A549 (cell line): ENCODE measurements at regions not wholly inside any gene's neighbourhood (a gene's known extent, or its start where the extent isn't known, plus 50 kb on each side); places are given as distances from the start of the nearest gene placed in this dataset.

ENCODE experiments used
- ATAC-seq, 2 experiments: fragments of 200-7000 bp in 1 of 2; fragments of >200 bp in 1 of 2; cut with Nextera tagmentation in 1 of 2; cut with Tn5 transposase in 1 of 2; 3 replicates each; pipeline versions ENCODE4 v1.8.0 to v1.9.1; 2018 to 2020; ENCODE audit warnings: mild to moderate bottlenecking in 1 of 2, moderate library complexity in 1 of 2
- CTCF ChIA-PET: fragments of 300-600 bp; sonication (Branson Sonifier 250); formaldehyde crosslinking; extraction: SDS; loops from one replicate; lab custom pipeline; 2021; ENCODE audit warnings: antibody characterized with exemption, inconsistent platforms; lab: Yijun Ruan, JAX
- POLR2A ChIA-PET: fragments of 350-600 bp; formaldehyde crosslinking; extraction: SDS; loops from one replicate; lab custom pipeline; 2021; ENCODE audit warnings: antibody characterized with exemption, inconsistent platforms; lab: Yijun Ruan, JAX
- DNase-seq, 2 experiments: peaks; one replicate each; pipeline versions ENCODE4 v3.0.0 to v3.0.0-alpha.2; 2011 to 2016; ENCODE audit warnings: low read depth in 1 of 2, low spot score in 1 of 2
- FAIRE-seq: peaks from 2 replicates; lab custom pipeline; 2011; peaks lifted over from hg19 to GRCh38; lab: Jason Lieb, UNC
- H3K27ac ChIP-seq, 2 experiments: fragments of >200 bp; sonication (Bioruptor Twin); formaldehyde crosslinking; 3 replicates each; pipeline ENCODE4 v1.5.1; 2016 to 2017
- H3K4me1 ChIP-seq: fragments of >200 bp; sonication (Bioruptor Twin); formaldehyde crosslinking; 3 replicates; pipeline ENCODE4 v1.6.1; 2016
- H3K4me2 ChIP-seq: fragments of >200 bp; sonication (Bioruptor Twin); formaldehyde crosslinking; 3 replicates; pipeline ENCODE4 v1.6.1; 2016
- H3K4me3 ChIP-seq: fragments of >200 bp; sonication (Bioruptor Twin); formaldehyde crosslinking; 3 replicates; pipeline ENCODE4 v1.5.1; 2016
- H3K9me3 ChIP-seq: fragments of >200 bp; sonication (Bioruptor Twin); formaldehyde crosslinking; 3 replicates; pipeline ENCODE4 v1.6.1; 2016
- CBX2 ChIP-seq: fragments of 200-600 bp; sonication (generic); IDR thresholded peaks from 2 replicates; pipeline ENCODE4 v1.6.1; 2016; ENCODE audit warnings: low read depth, mild to moderate bottlenecking, borderline replicate concordance
- CHD4 ChIP-seq: fragments of 200-600 bp; sonication (generic); IDR thresholded peaks from 2 replicates; pipeline ENCODE4 v1.6.1; 2016; ENCODE audit warnings: antibody characterized with exemption, mild to moderate bottlenecking, borderline replicate concordance
- EHMT2 ChIP-seq: fragments of 200-600 bp; sonication (generic); IDR thresholded peaks from 2 replicates; pipeline ENCODE4 v1.6.1; 2016; ENCODE audit warnings: antibody characterized with exemption, low read depth, mild to moderate bottlenecking, moderate library complexity
- FOSB ChIP-seq: fragments of 250-450 bp; sonication (Bioruptor Pico); IDR thresholded peaks from 2 replicates; pipeline ENCODE4 v1.5.0; 2020; ENCODE audit warnings: mild to moderate bottlenecking, moderate library complexity
- FOSL2 ChIP-seq, 2 experiments: fragments of 450-650 bp in 1 of 2; fragments of >200 bp in 1 of 2; sonication (Bioruptor Twin) in 1 of 2; formaldehyde crosslinking; IDR thresholded peaks; 2 replicates each; pipeline versions ENCODE4 v1.5.0 to v1.6.1; 2016 to 2020; ENCODE audit warnings: mild to moderate bottlenecking in 1 of 2, moderate library complexity in 1 of 2
- HES2 ChIP-seq: fragments of >200 bp; sonication (Bioruptor Twin); formaldehyde crosslinking; IDR thresholded peaks from 2 replicates; pipeline ENCODE4 v1.6.1; 2016
- JUNB ChIP-seq: fragments of >200 bp; sonication (Bioruptor Twin); formaldehyde crosslinking; IDR thresholded peaks from 2 replicates; pipeline ENCODE4 v1.6.1; 2016
- KDM5A ChIP-seq: fragments of 200-600 bp; sonication (generic); IDR thresholded peaks from 2 replicates; pipeline ENCODE4 v1.6.1; 2016; ENCODE audit warnings: antibody characterized with exemption, mild to moderate bottlenecking
- NFE2L2 ChIP-seq: fragments of 150-350 bp; conservative IDR thresholded peaks from 2 replicates; pipeline ENCODE4 v1.6.1; 2014; ENCODE audit warnings: low read length
- NPAS2 ChIP-seq: fragments of 250-450 bp; sonication (Bioruptor Pico); IDR thresholded peaks from 2 replicates; pipeline ENCODE4 v1.8.0; 2022; ENCODE audit warnings: mild to moderate bottlenecking, moderate library complexity, borderline replicate concordance
- NR3C1 ChIP-seq: fragments of >200 bp; sonication (Bioruptor Twin); formaldehyde crosslinking; IDR thresholded peaks from 3 replicates; pipeline ENCODE4 v1.6.1; 2017
- PHF8 ChIP-seq: fragments of 200-600 bp; sonication (generic); IDR thresholded peaks from 2 replicates; pipeline ENCODE4 v1.6.1; 2016; ENCODE audit warnings: low read depth, mild to moderate bottlenecking, antibody characterized with exemption, moderate library complexity, borderline replicate concordance
- RAD21 ChIP-seq, 2 experiments: fragments of >200 bp in 1 of 2; sonication (Bioruptor Twin) in 1 of 2; formaldehyde crosslinking in 1 of 2; IDR thresholded peaks in 1 of 2; conservative IDR thresholded peaks in 1 of 2; 2 replicates in 1 of 2; 3 replicates in 1 of 2; pipeline ENCODE4 v1.6.1; 2012 to 2018; ENCODE audit warnings: inconsistent platforms in 1 of 2
- RARB ChIP-seq: fragments of 250-450 bp; sonication (Bioruptor Pico); IDR thresholded peaks from 2 replicates; pipeline ENCODE4 v1.8.0; 2021; ENCODE audit warnings: mild to moderate bottlenecking, moderate library complexity
- RFX5 ChIP-seq: fragments of 450-650 bp; IDR thresholded peaks from 2 replicates; pipeline ENCODE4 v1.7.1; 2014; ENCODE audit warnings: antibody characterized with exemption, mild to moderate bottlenecking, moderate library complexity
- RNF2 ChIP-seq: fragments of 200-600 bp; sonication (generic); IDR thresholded peaks from 2 replicates; pipeline ENCODE4 v1.6.1; 2016; ENCODE audit warnings: low read depth, mild to moderate bottlenecking, antibody characterized with exemption, moderate library complexity, borderline replicate concordance
- SMC3 ChIP-seq: fragments of >200 bp; sonication (Bioruptor Twin); formaldehyde crosslinking; IDR thresholded peaks from 3 replicates; pipeline ENCODE4 v1.6.1; 2018; ENCODE audit warnings: inconsistent platforms
- SREBF2 ChIP-seq: fragments of 450-650 bp; IDR thresholded peaks from 2 replicates; pipeline ENCODE4 v1.6.1; 2014; ENCODE audit warnings: mild to moderate bottlenecking, moderate library complexity
- TP53 ChIP-seq: fragments of 250-450 bp; sonication (Bioruptor Pico); IDR thresholded peaks from 2 replicates; pipeline ENCODE4 v1.5.0; 2021; ENCODE audit warnings: mild to moderate bottlenecking, moderate library complexity
- USF2 ChIP-seq: fragments of 450-650 bp; IDR thresholded peaks from 2 replicates; pipeline ENCODE4 v1.6.1; 2014; ENCODE audit warnings: antibody characterized with exemption
- ZC3H11A ChIP-seq: fragments of 450-650 bp; IDR thresholded peaks from 2 replicates; pipeline ENCODE4 v1.6.1; 2014; ENCODE audit warnings: antibody characterized with exemption, mild to moderate bottlenecking
- ZSCAN20 ChIP-seq: fragments of 250-450 bp; sonication (Bioruptor Pico); IDR thresholded peaks from 2 replicates; pipeline ENCODE4 v1.8.0; 2022; ENCODE audit warnings: mild to moderate bottlenecking, moderate library complexity
- WGBS: methylation state at CpG from one replicate; pipeline ENCODE4 v1.1.6; 2017; ENCODE audit errors: missing lambda C conversion rate; 5-methylcytosine and 5-hydroxymethylcytosine counted together
- TF ChIP-seq, protein P1 (sequence below): fragments of 150-350 bp; IDR thresholded peaks from 2 replicates; pipeline ENCODE4 v1.6.1; 2014; ENCODE audit warnings: low read depth, mild to moderate bottlenecking, low read length
- TF ChIP-seq, protein P2 (sequence below): IDR thresholded peaks from 2 replicates; pipeline ENCODE4 v1.6.1; 2012

- Histone ChIP-seq H3K9me3 (no peaks in the 10 kb centered on the region), H3K4me1 (no peaks in the 10 kb centered on the region), H3K4me3 (no peak overlapping the region), H3K4me2 (no peak overlapping the region), H3K27ac (no peak overlapping the region)
- FAIRE-seq (no peak), DNase-seq (no peak), ATAC-seq (no peak)
- ChIA-PET CTCF (no interaction called here), POLR2A (no interaction called here)
- TF ChIP-seq EHMT2: no peak
- no peak for TF ChIP-seq RFX5
- TF ChIP-seq USF2: no peak
- no peak for TF ChIP-seq NR3C1
- no peak for TF ChIP-seq PHF8
- TF ChIP-seq FOSL2 (IDR thresholded peaks at IDR 0.05): no peak
- TF ChIP-seq FOSL2 (CRISPR knock-in tag; IDR thresholded peaks at IDR 0.05): no peak
- TF ChIP-seq CHD4: no peak
- TF ChIP-seq, protein P1, sequence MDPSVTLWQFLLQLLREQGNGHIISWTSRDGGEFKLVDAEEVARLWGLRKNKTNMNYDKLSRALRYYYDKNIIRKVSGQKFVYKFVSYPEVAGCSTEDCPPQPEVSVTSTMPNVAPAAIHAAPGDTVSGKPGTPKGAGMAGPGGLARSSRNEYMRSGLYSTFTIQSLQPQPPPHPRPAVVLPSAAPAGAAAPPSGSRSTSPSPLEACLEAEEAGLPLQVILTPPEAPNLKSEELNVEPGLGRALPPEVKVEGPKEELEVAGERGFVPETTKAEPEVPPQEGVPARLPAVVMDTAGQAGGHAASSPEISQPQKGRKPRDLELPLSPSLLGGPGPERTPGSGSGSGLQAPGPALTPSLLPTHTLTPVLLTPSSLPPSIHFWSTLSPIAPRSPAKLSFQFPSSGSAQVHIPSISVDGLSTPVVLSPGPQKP: no peak
- TF ChIP-seq NFE2L2: no peak
- no peak for TF ChIP-seq NPAS2 (CRISPR knock-in tag)
- TF ChIP-seq SREBF2: no peak
- WGBS: 0% methylated on average over 1 of the region's 1 CpG
Observed at GRCh38 chr18:32610176-32610575, 139.5 kb upstream of the GAREM1 start.

DNA sequence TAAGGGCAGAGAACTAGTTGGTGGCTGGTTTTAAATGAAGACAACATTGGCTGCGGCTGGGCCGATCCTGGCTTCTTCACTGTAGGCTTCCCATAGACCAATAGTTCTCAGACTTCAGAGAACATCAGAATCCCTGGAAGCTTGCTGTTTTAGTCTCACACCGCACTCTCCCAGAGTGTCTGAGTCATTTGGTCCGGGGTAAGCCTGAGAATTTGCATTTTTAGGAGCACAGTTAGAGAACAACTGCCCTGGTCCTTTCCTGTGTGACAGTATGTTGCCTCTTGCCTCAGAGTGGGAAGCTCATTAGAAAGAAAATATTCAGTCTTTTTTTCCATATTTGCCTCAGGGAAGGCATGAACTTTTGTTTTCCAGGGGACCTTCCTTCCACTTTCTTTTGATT, 137.1 kb upstream of the GAREM1 start:
- H3K4me3 ChIP-seq: no peak overlapping the region
- ATAC-seq (no peak), DNase-seq (no peak), FAIRE-seq (no peak)
- ChIA-PET CTCF (no interaction called here), POLR2A (no interaction called here)
- no peaks in the 10 kb centered on the region for H3K4me1 ChIP-seq
- no peak overlapping the region for H3K27ac ChIP-seq
- TF ChIP-seq RNF2 (no peak), FOSL2 (IDR thresholded peaks at IDR 0.05) (no peak), FOSL2 (CRISPR knock-in tag; IDR thresholded peaks at IDR 0.05) (no peak), RFX5 (no peak), HES2 (no peak), RARB (CRISPR knock-in tag) (no peak), RAD21 (conservative IDR thresholded peaks at IDR 0.05 in 1 of 2, IDR thresholded peaks at IDR 0.05 in 1 of 2) (no peak), ZC3H11A (no peak), NFE2L2 (no peak), JUNB (no peak), TP53 (CRISPR knock-in tag) (no peak), SMC3 (no peak)
- TF ChIP-seq, protein P1: no peak
- H3K4me2 ChIP-seq: no peak overlapping the region
- WGBS: 35% methylated on average over 4 of the region's 4 CpGs
- no peaks in the 10 kb centered on the region for H3K9me3 ChIP-seq

GRCh38 chr18:32598144-32598543, 127.5 kb upstream of the GAREM1 start:
- Histone ChIP-seq H3K27ac (no peak overlapping the region), H3K4me3 (no peak overlapping the region), H3K4me2 (no peak overlapping the region), H3K4me1 (no peaks in the 10 kb centered on the region), H3K9me3 (no peaks in the 10 kb centered on the region)
- CTCF ChIA-PET: no interaction called here
- WGBS: 5% methylated on average over 2 of the region's 3 CpGs
- POLR2A ChIA-PET: no interaction called here
- no peak for FAIRE-seq
- TF ChIP-seq KDM5A (no peak), FOSL2 (IDR thresholded peaks at IDR 0.05) (no peak), FOSL2 (CRISPR knock-in tag; IDR thresholded peaks at IDR 0.05) (no peak), CBX2 (no peak), ZSCAN20 (CRISPR knock-in tag) (no peak), FOSB (CRISPR knock-in tag) (no peak)
- TF ChIP-seq, protein P2, sequence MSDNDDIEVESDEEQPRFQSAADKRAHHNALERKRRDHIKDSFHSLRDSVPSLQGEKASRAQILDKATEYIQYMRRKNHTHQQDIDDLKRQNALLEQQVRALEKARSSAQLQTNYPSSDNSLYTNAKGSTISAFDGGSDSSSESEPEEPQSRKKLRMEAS: no peak
- ATAC-seq: no peak
- no peak for DNase-seq
